Hindlimb muscle (tissue), 1 donor: ENCODE measurements at regions not wholly inside any gene's neighbourhood (a gene's known extent, or its start where the extent isn't known, plus 50 kb on each side); places are given as distances from the start of the nearest gene placed in this dataset.
"Not testable (repeated sequence)": the region's sequence is repeated elsewhere in the genome, so short reads cannot be mapped to it uniquely, and the experiment has no call there.

ENCODE experiments used
- DNase-seq: peaks from one replicate; pipeline ENCODE4 v3.0.0-alpha.2; 2013

GRCh38 chr12:78519422-78519821 is 345.2 kb upstream of the SYT1 start:
- no peak for DNase-seq

GRCh38 chr12:78530100-78530765 is 334.3 kb upstream of the SYT1 start:
- no peak for DNase-seq

GRCh38 chr12:78531831-78532458 is 332.6 kb upstream of the SYT1 start:
- DNase-seq: no peak

- no peak for DNase-seq
These were observed 330.3 kb upstream of the SYT1 start for GRCh38 chr12:78534311-78534710.

GRCh38 chr12:78540606-78541336 is 323.8 kb upstream of the SYT1 start:
- no peak for DNase-seq

- DNase-seq: no peak
These were observed 313.7 kb upstream of the SYT1 start for GRCh38 chr12:78550831-78551230.

- DNase-seq: no peak
These were observed 308.8 kb upstream of the SYT1 start for GRCh38 chr12:78555802-78556201.

- no peak for DNase-seq
These were observed 307.9 kb upstream of the SYT1 start for GRCh38 chr12:78556651-78557050.

- no peak for DNase-seq
These were observed 305.2 kb upstream of the SYT1 start for GRCh38 chr12:78559416-78559815.

- no peak for DNase-seq
These were observed 304.7 kb upstream of the SYT1 start for GRCh38 chr12:78559886-78560285.

GRCh38 chr12:78560633-78561032 is 303.9 kb upstream of the SYT1 start:
- DNase-seq: no peak

- no peak for DNase-seq
These were observed 302.0 kb upstream of the SYT1 start for GRCh38 chr12:78562368-78563205.

GRCh38 chr12:78563826-78564225 is 300.7 kb upstream of the SYT1 start:
- no peak for DNase-seq

GRCh38 chr12:78566456-78566855 is 298.1 kb upstream of the SYT1 start:
- no peak for DNase-seq

GRCh38 chr12:78568321-78569020 is 296.1 kb upstream of the SYT1 start:
- DNase-seq: no peak

GRCh38 chr12:78571953-78572352 is 292.6 kb upstream of the SYT1 start:
- no peak for DNase-seq

GRCh38 chr12:78575208-78575607 is 289.4 kb upstream of the SYT1 start:
- not testable (repeated sequence) for DNase-seq

- DNase-seq: no peak
These were observed 284.7 kb upstream of the SYT1 start for GRCh38 chr12:78579846-78580245.

- no peak for DNase-seq
These were observed 284.3 kb upstream of the SYT1 start for GRCh38 chr12:78580296-78580695.

- DNase-seq: no peak
These were observed 279.9 kb upstream of the SYT1 start for GRCh38 chr12:78584695-78585094.

GRCh38 chr12:78585132-78585531 is 279.4 kb upstream of the SYT1 start:
- DNase-seq: no peak

- DNase-seq: no peak
These were observed 277.8 kb upstream of the SYT1 start for GRCh38 chr12:78586790-78587189.
